Keratinocyte (primary cell): ENCODE measurements at regions not wholly inside any gene's neighbourhood (a gene's known extent, or its start where the extent isn't known, plus 50 kb on each side); places are given as distances from the start of the nearest gene placed in this dataset.

Experiments
- DNase-seq: peaks from one replicate; pipeline ENCODE4 v3.0.0-alpha.2; 2011; ENCODE audit warnings: low read depth, missing footprints, low spot score
- FAIRE-seq: peaks from 2 replicates; lab custom pipeline; 2011; peaks lifted over from hg19 to GRCh38; lab: Jason Lieb, UNC
- H2AFZ ChIP-seq: 2 replicates; pipeline ENCODE4 v1.6.0; 2012; ENCODE audit warnings: low read length, control low read depth, inconsistent platforms; ENCODE audit not compliant: control insufficient read depth
- H3K27ac ChIP-seq: 2 replicates; pipeline ENCODE4 v1.5.1; 2011; ENCODE audit warnings: low read length; ENCODE audit not compliant: control insufficient read depth, insufficient read depth
- H3K27me3 ChIP-seq: 3 replicates; pipeline ENCODE4 v1.6.0; 2011; ENCODE audit warnings: low read length; ENCODE audit not compliant: control insufficient read depth, insufficient read depth; ENCODE audit errors: extremely low read depth
- H3K36me3 ChIP-seq, 2 experiments: 2 replicates in 1 of 2; 3 replicates in 1 of 2; pipeline ENCODE4 v1.5.1; 2011; ENCODE audit warnings: low read length in 2 of 2, mild to moderate bottlenecking in 1 of 2; ENCODE audit not compliant: control insufficient read depth in 2 of 2, insufficient read depth in 2 of 2; ENCODE audit errors: extremely low read depth in 1 of 2
- H3K4me1 ChIP-seq: 3 replicates; pipeline ENCODE4 v1.5.1; 2011; ENCODE audit warnings: low read length; ENCODE audit not compliant: control insufficient read depth, insufficient read depth; ENCODE audit errors: extremely low read depth
- H3K4me2 ChIP-seq: 3 replicates; pipeline ENCODE4 v1.6.0; 2011; ENCODE audit warnings: low read depth, low read length; ENCODE audit not compliant: control insufficient read depth, insufficient read depth; ENCODE audit errors: extremely low read depth
- H3K4me3 ChIP-seq, 3 experiments: fragments of 200-600 bp in 1 of 3; sonication (generic) in 1 of 3; 2 replicates in 2 of 3; 3 replicates in 1 of 3; pipeline ENCODE4 v1.5.1; 2011 to 2016; ENCODE audit warnings: low read length in 3 of 3, mild to moderate bottlenecking in 3 of 3, control low read depth in 2 of 3, inconsistent platforms in 1 of 3, low read depth in 1 of 3, mixed read lengths in 1 of 3, mixed run types in 1 of 3, moderate library complexity in 1 of 3; ENCODE audit not compliant: control insufficient read depth in 2 of 3, insufficient read depth in 2 of 3; ENCODE audit errors: extremely low read depth in 1 of 3
- H3K79me2 ChIP-seq: 2 replicates; pipeline ENCODE4 v1.6.0; 2012; ENCODE audit warnings: low read length; ENCODE audit not compliant: control insufficient read depth, insufficient read depth
- H3K9ac ChIP-seq: 3 replicates; pipeline ENCODE4 v1.6.0; 2011; ENCODE audit warnings: low read length; ENCODE audit not compliant: control insufficient read depth, insufficient read depth; ENCODE audit errors: extremely low read depth
- H3K9me1 ChIP-seq: 3 replicates; pipeline ENCODE4 v1.6.0; 2011; ENCODE audit warnings: low read length; ENCODE audit not compliant: control insufficient read depth, insufficient read depth; ENCODE audit errors: extremely low read depth
- H3K9me3 ChIP-seq: 2 replicates; pipeline ENCODE4 v1.5.1; 2012; ENCODE audit warnings: low read depth, low read length; ENCODE audit not compliant: control insufficient read depth
- H4K20me1 ChIP-seq: 3 replicates; pipeline ENCODE4 v1.6.0; 2011; ENCODE audit warnings: low read length; ENCODE audit not compliant: control insufficient read depth, insufficient read depth; ENCODE audit errors: extremely low read depth
- CTCF ChIP-seq, 3 experiments: IDR thresholded peaks in 1 of 3; conservative IDR thresholded peaks in 1 of 3; optimal IDR thresholded peaks in 1 of 3; 2 replicates in 2 of 3; 3 replicates in 1 of 3; pipeline versions ENCODE3 to v1.5.1; 2011; ENCODE audit warnings: low read length in 3 of 3, mild to moderate bottlenecking in 3 of 3, moderate library complexity in 2 of 3, control low read depth in 1 of 3, inconsistent platforms in 1 of 3; ENCODE audit not compliant: insufficient read depth in 2 of 3; ENCODE audit errors: extremely low read depth in 1 of 3
- EZH2 ChIP-seq: IDR thresholded peaks from one replicate; pipeline ENCODE4 v1.6.1; 2012; ENCODE audit warnings: inconsistent platforms, mild to moderate bottlenecking, low read length, moderate library complexity
- dilution Hi-C: fragments of 300-500 bp; cut with MboI; formaldehyde crosslinking; loops from one replicate; pipeline ENCODE4 v1.7.0; 2020; ENCODE audit warnings: low sequenced_read_pairs; ENCODE audit not compliant: extremely low pct_ligation_motif_present

- Histone ChIP-seq H3K4me3 (no peak overlapping the region), H4K20me1 (no peaks in the 10 kb centered on the region), H3K4me2 (no peak overlapping the region), H3K27ac (no peak overlapping the region), H3K79me2 (no peaks in the 10 kb centered on the region), H3K9me1 (no peaks in the 10 kb centered on the region), H3K4me1 (no peaks in the 10 kb centered on the region), H3K36me3 (no peaks in the 10 kb centered on the region), H3K27me3 (no peaks in the 10 kb centered on the region), H3K9me3 (no peaks in the 10 kb centered on the region), H2AFZ (no peak overlapping the region), H3K9ac (no peak overlapping the region)
- dilution Hi-C loops = no loop called here
- TF ChIP-seq EZH2 = no peak
- TF ChIP-seq CTCF (optimal IDR thresholded peaks at IDR 0.05 in 1 of 3, IDR thresholded peaks at IDR 0.05 in 1 of 3, conservative IDR thresholded peaks at IDR 0.05 in 1 of 3; ENCODE audit: extremely low read depth in 1 of 3, insufficient read depth in 2 of 3, low read length in 3 of 3) = no peak
- no peak for DNase-seq
- FAIRE-seq = no peak
Measured at GRCh38 chr11:36870361-36870760, 272.3 kb upstream of the RAG2 start.

GRCh38 chr11:36868380-36868779 is 270.3 kb upstream of the RAG2 start:
- Histone ChIP-seq H3K4me3 (no peak overlapping the region), H3K36me3 (no peaks in the 10 kb centered on the region), H3K9me1 (no peaks in the 10 kb centered on the region), H3K9ac (no peak overlapping the region), H3K4me2 (no peak overlapping the region), H3K4me1 (no peaks in the 10 kb centered on the region), H3K27ac (no peak overlapping the region), H2AFZ (no peak overlapping the region), H4K20me1 (no peaks in the 10 kb centered on the region), H3K27me3 (no peaks in the 10 kb centered on the region), H3K79me2 (no peaks in the 10 kb centered on the region), H3K9me3 (no peaks in the 10 kb centered on the region)
- dilution Hi-C loops = no loop called here
- DNase-seq (no peak), FAIRE-seq (no peak)
- TF ChIP-seq EZH2 (no peak), CTCF (optimal IDR thresholded peaks at IDR 0.05 in 1 of 3, IDR thresholded peaks at IDR 0.05 in 1 of 3, conservative IDR thresholded peaks at IDR 0.05 in 1 of 3; ENCODE audit: extremely low read depth in 1 of 3, insufficient read depth in 2 of 3, low read length in 3 of 3) (no peak)
